GM18867 (cell line): ENCODE measurements at regions not wholly inside any gene's neighbourhood (a gene's known extent, or its start where the extent isn't known, plus 50 kb on each side); places are given as distances from the start of the nearest gene placed in this dataset.

Source experiments
- ATAC-seq: cut with Tn5 transposase; IDR thresholded peaks from one replicate; pipeline ENCODE4 v1.9.1; 2021; ENCODE audit warnings: mild to moderate bottlenecking, moderate library complexity; ENCODE audit not compliant: unreplicated experiment

DNA sequence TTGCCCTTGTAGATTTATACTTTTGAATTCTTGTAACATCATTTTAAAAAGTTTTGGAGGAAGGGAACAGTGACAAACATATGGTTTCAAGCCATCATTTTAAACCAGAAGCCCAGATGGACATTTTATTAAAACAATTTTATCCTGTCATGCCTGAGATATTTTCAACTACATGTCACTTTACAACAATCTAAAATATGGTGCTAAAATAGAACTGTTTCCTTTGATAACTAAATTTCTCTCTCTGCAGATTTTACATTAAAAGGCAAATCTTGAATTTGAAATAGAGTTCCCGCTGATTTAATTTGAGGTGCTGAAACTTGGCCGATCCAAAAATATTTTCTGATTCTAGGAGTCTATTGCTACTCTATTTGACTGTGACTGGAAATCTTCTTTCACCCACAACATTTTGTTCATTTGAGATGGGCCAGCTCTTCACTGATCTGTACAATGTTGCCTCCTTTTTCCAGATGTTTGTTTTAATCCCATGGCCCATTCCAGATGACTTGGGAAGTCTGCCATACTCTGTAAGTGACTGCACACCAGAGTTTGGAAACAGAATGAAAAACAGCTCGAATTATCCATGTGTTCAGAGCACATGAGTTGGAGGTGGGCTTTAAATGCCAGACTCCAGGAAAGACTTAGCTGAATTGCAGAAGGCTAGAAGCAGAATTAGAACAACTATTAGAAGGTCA is 402.5 kb downstream of the TMEM135 start:
- no peak for ATAC-seq

DNA sequence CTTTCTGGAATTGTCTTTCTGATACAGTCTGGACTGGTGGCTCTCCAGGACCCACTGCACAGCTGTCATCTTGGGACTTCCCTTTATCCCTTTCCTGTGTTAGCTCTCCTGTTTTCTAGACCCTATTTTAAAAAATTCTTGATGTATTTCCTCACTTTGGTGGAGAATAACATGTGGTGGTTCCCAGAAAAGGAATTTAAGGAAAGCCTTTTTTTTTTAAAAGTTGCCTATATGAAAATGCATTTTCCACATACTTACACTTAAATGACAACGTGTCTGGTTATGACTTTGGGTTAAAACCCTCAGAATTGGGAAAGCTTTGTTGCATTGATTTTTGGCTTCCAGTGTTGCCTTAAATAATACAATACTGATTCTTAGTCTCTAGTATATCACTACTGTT is 400.7 kb downstream of the TMEM135 start:
- ATAC-seq = no peak

DNA sequence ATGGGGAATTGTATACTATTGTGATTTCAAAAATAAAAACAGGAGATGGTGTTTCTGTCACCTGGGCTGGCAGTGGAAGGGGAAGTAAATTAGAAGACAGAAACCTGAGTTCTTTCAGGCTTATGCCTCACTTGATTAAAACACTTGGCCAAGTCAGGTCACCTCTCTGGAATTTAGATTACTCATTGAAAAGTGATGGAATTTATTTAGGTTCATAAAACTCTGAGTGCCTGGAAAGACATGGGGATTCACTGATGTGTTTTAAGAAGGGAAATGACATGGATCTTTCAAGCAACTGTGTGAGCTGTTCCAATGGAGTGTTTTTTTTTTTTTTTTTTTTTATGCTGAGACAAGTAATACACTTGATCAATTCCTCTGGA is 400.1 kb downstream of the TMEM135 start:
- ATAC-seq = no peak

DNA sequence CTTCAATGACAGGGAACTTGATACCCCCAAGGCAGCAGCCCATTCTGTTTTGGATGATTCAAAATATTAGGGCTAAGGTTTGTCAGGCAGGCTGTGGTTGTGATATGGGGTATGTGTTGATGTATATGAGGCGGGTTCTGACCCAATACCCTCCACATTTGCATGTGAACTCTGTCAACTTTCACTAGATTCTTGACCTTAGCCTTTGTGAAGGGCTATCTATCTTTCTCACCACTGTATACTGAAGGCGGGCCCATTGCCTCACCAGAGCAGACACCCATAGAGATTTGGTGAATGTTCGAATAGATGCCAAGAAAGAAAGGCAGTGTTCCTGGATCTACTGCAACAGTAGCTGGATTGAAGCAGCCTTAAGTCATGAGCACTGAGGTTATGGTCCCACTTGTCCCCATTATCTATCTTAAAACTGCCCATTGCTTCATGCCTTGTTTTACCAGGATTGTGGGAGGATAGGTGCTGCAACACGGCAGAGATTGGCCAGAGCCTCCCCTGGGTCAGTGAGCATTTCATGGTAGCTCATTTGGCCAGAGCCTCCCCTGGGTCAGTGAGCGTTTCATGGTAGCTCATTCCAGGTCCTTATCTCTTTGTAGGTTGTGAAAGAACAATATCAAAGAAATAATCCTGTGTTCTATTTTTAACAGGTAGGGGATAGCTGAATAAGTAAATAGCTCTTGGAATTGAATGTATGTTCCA is 399.6 kb downstream of the TMEM135 start:
- peak; percentile 55 for ATAC-seq

DNA sequence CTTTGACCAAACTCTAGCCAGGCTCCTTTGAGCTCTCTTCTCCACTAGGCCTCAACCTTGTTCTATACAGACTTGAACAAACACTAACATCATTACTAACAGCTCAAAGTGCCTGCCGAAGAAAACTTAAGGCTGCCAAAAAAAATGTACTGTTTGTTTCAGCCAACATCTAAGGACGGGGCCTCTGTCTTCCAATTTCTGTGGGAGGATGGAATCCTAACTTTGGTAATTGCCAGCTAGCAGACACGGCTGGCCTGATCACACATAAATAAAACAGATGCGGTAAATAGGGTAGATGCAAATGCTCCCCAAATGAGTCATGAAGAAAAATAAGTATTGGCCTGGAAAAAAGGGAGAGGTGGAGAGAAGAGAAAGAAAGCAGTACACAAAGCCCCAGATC is 394.3 kb downstream of the TMEM135 start:
- ATAC-seq = no peak

DNA sequence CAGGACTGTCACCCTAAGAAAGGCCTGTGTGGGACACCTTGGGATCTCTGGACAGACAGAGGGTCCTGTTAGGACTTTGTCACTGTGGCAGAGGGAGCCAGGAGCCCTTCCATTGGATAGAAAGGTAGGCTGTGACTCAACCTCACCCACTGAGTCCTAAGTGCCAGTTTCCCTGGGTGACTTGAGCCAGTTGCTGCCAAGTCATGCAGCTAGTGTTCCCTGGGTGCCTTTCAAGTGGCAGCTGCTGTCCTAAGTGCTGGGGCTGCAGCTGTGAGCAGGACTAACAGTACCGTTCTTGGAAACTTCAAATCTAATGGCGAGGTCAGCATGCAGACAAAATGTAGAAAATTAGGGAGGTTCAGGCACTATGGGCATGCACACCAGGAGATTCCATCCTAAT is 393.7 kb downstream of the TMEM135 start:
- ATAC-seq = no peak

DNA sequence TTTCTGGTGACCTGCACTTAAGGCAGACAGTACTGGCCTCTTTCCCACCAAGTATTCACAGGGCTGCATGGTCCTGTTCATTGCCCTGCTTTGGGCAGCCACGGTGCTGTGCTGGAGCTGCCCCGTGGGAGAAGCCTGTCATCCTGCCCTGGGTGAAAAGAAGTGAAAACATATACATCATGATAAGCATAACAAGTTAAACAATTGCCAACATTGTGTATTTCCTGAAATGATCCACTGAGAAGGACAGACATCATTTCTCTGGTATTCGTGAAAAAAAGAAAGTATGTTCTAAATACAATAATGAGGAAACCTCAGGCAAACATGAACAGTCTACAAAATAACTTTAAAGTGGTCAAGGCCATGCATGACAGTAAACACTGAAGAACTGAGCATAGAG is 393.1 kb downstream of the TMEM135 start:
- ATAC-seq = no peak

DNA sequence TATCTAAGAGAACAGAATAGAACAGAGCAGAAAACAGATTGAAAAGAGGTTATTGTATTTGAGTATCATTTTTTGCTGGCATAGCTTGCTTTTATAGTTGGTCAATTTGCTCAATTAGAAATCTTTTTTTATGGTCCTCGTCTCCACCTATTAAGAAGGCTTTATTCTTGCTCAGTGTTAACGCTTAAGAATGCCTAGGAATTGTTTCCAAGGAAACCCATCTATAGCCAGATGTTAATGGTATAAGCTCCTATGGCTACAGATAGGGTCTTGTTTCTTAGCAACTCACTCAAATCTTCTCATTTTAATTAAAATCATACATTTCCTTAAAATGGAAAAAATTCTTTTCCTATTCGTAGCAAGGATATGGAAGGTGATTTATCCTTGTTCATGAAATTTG is 392.3 kb downstream of the TMEM135 start:
- ATAC-seq = no peak

DNA sequence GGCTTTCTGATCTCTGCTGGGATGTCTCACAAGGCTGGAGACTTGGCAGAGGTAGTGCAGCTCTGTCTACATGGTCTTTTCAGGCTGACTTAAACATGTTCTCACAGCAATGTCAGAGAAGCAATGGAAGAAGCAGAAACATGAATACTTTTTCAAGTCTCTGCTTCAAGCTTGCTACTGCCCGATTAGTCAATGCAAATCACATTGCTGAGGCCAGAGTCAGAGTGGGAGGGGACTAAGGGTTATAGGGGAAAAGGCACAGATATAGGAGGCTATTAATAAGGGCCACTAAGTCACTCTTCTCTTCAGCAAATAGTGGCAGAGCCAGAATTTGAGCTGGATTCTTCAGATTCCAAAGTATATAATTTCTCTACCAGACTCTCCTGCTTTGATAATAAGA is 390.5 kb downstream of the TMEM135 start:
- ATAC-seq = no peak

DNA sequence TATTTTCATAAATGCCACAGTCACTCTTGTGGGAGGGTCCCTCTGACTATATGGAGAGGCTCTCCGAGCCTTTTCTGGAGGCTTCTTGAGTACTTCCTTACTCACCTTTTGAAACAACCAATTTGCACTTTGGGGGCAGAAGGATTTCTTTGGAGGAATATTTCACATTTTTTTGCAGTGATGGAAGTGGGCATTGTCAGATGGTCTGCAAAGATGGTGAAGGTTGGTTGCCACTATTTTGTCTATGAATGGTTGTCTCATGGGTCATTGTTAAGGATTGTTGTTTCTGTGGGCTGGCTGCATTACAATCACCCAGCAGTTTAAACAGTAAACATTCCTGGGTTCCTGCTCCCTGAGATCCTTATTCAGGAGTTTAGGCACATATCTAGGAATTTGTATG is 388.2 kb downstream of the TMEM135 start:
- ATAC-seq = no peak

DNA sequence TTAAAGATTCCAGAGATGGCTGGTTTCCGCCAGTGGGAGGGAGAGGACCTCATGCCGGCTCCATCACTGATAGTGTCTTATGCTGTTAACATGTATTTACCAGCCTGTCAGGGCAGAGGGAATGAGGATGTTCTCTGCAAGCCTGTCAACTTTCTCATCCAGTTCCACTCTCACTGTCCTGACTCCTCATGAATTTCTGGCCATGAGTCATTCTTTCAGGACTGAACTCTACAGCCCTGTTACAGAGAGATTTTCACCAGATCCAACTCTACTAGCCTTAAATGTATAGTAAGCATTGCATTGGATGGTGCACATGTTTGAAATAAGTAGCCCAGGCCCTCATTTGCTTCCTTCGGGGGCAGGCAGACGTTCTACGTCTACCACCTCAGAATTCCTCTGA is 387.7 kb downstream of the TMEM135 start:
- no peak for ATAC-seq

DNA sequence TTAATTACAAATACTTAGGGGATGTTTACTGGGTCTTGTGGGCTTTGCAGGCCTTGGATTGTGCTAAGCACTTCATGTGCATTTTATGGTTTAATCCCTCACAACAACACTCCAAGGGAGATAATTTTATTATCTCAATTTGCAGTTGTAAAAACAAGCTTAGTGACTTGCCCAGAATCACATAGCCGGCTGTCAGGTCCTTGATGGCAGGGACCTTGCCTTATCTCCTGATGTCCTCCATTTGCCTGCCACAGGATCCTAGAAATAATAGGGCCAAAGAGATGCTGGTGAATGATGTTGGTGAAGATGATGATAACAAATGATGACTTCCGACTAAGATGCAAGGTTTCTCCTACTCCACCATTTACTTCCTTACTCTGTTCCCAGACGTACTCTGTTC is 385.4 kb downstream of the TMEM135 start:
- ATAC-seq = no peak

DNA sequence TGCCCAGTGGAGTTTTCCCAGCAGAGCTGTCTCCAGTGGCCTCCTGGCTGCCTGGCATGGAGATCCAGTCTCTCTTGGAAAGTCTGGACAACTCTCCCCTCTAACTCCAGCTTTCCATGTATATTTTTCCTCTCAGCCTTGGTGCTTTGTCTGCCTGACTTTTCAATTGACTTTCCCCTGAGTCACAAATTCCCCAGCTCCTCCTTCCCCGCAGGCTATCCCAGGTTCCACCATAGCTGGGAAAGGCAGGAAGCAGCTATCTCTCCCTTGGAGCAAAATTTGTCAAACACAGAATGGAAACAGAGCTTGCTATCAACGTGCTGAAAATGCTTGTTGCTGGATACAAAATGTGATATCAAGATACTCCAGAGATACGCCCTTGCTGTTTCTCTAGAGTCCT is 384.8 kb downstream of the TMEM135 start:
- no peak for ATAC-seq

DNA sequence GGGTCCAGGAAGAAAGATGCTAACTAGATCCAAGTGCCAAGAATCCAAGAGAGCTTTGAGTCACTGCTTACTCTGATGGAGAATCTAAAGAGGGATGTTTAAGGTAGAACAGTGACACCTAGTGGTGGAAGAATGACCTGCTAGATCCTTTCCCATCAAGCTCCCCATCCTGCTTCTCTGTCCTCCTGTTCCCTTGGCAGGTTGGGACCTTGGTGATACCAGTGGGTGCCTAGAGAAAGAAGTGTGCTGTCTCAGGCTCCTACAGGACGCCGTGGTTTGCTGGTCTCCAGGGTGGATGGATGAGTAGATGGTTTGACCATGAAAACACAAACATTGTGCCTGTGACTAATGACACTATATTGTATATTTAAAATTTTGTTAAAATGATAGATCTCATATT is 383.7 kb downstream of the TMEM135 start:
- peak; percentile 89 for ATAC-seq

DNA sequence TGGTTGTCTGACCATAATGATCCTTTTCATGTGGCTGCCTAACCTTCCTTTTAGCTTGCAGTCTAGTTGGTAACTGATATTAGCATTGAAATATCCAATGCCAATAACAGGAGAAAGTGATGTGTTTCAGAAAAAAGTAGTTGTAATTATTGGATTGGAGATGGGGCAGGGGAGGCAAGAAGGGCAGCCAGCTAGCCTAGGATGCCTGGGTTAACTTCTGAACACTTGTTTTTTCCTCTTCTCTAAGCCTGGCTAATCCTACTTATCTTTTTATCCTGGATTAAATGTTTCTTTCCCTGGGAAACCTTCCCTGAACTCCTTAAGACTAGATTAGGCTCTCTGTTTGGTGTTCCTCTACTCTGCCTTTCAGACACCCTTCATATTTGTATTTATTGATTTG is 380.2 kb downstream of the TMEM135 start:
- no peak for ATAC-seq

DNA sequence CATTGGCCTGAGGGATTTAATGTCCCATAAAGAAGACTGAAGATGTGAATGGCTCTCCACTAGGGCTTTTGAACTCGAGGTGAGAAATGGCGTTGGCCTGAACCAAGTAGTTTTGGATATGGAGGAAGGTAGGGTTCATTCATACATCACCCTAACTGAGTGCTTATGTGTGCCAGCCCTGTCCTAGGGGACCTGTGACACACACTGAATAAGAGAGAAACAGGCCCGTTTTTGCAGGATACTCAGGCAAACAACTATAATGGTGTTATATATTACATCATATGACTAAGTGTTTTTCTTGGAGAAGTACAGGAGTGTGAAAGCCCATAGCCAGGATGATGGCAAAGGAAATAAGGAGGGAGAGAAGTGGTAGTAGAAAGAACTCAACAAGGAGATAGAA is 368.1 kb downstream of the TMEM135 start:
- ATAC-seq = no peak

DNA sequence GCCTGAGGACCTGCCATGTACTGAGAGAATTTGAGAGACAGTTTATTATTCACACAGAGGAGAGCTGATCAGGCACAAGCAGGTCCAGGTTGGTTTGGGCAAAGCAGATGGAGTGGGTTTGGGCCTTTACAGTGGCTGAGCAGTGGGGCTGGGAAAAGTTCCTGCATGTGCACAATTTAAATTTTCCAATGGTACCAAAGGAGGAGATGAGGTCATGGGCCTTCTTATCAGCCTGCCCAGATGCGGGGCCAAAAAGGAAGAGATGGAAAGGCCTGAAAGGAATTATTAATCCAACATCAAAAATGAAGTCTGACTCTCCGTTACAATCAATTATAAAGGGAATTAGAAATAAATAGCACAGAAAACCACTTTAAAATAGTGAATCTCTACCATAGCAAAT is 367.6 kb downstream of the TMEM135 start:
- no peak for ATAC-seq

DNA sequence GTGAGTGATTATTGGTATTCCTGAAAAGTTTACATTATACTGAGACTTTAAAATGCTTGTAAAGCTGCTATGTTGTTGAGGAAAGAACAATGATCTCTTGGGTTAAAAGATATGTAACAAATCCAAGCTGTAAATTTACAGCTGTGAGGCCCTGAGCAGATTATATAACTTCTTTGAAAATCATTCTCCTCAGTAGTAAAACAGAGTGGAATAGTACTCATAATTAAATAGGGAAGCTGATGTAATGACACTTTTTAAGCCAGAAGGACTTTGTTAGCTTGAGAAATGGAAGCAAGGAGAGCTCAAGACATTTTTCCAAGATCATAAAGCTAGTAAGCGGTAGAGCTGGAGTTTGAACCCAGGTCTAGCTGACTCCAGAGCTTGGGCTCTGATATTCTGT is 363.9 kb downstream of the TMEM135 start:
- no peak for ATAC-seq

DNA sequence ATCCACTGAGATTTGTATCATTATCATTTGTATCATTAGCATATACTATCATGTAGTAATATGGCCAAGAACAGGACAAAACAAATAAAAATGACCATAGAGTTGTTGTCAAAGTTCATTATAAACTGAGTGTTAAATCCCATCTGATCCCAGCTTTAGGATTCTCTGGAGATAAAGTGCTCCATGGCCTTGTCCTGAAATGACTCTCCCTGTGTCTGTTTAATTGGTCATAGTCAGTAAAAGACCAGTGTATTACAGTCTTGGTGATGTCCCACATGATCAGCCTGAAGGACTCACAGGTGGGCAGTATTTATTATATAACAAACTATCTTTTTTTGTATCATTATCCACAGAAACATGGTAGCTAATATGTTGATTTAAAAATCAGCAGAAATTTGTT is 361.6 kb downstream of the TMEM135 start:
- ATAC-seq = no peak

DNA sequence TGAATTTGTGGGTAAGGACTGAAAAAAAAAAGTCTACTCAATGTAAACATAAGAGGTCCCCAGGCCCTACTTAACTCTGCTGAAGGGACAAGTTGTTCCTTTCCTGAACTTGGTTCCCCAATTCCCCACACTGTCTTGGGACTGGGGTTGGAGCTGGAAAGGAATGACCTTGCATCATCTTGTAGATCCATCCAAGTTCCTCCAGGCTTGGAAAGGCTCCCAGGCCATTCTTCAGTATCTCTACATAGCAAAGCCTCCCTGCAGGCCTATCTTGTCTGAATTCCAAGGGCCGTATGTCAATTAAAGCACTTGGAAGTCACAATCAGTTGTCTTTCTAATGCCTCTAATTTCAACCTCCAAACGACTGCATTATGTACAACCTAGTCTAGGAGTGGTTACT is 361.2 kb downstream of the TMEM135 start:
- ATAC-seq = no peak

DNA sequence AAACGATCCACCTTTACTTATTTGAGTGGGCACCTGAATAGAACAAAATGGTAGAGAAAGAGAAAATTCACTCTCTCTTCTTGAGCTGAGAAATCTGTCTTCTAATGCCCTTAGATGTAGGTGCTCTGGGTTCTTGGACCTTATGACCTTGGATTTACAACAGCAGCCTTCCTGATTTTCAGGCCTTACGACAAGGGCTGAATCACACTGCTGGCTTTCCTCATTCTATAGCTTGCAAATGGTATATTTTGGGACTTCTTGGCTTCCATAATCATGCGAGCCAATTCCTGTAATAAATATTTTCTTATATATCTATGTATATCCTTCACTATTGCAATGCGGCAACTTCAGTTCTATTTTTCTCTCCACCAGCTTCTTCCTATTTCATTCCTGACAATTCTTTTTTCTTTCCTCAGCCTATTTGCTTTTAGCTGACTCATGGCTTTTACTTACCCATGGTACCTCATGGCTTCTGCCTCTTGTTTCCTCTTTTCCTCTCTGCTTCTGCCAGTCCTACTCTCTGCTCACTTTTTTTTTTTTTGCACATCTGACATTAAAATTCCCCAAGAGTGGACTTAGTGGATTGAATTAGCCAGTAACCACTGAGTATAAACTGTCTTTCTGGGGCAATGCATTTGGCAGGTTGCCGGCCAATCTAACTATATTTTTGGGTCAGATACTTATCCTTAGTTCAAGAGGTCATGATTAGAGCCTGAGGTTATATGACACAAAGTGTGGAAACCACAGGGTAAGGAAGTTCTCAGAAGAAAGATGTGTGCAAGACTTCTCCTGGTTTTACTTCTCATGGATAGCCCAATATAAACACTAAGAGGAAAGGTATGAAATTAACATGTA is 359.5 kb downstream of the TMEM135 start:
- ATAC-seq = no peak

DNA sequence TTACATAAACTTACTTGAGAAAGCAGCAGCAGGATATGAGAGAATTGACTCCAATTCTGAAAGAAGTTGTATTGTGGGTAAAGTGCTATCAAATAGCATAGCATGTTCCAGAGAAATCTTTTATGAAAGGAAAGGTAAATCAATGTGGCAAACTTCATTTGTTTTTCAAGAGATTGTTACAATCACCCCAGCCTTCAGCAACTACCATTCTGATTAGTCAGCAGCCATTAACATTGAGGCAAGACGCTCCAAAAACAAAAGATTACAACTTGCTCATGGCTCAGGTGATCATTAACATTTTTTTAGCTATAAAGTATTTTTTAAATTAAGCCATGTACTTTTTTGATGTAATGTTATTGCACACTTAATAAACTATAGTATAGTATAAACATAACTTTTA is 357.2 kb downstream of the TMEM135 start:
- no peak for ATAC-seq
